ENCODE measurements at regions not wholly inside any gene's neighbourhood (a gene's known extent, or its start where the extent isn't known, plus 50 kb on each side); places are given as distances from the start of the nearest gene placed in this dataset.

DNA sequence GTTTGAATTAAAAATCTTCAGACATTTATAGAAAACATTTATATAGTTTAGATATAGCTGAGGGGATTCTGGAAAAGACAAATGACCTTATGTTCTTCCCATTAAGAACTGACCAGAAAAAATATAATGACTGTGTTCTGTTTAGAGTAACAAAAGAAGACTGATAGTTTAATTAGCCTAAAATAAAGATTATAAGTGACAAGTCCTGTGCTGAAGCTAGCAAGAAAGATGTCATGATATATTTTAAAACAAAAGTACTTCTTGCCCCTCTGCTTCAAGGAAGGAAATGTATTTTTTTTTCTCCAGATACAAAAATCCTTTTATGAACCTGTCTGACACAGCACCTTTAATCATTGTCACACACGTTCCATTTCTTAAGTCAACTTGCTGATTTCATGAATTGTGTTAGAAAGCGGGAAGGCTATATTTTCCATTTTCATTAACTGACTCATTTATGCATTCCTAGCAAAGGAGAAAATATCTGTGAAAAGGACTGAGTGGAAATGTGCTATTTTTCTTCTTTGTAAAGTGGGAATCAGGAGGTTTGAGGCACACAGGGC, 690.7 kb upstream of the GOT2 start:
- TF ChIP-seq, protein P1, sequence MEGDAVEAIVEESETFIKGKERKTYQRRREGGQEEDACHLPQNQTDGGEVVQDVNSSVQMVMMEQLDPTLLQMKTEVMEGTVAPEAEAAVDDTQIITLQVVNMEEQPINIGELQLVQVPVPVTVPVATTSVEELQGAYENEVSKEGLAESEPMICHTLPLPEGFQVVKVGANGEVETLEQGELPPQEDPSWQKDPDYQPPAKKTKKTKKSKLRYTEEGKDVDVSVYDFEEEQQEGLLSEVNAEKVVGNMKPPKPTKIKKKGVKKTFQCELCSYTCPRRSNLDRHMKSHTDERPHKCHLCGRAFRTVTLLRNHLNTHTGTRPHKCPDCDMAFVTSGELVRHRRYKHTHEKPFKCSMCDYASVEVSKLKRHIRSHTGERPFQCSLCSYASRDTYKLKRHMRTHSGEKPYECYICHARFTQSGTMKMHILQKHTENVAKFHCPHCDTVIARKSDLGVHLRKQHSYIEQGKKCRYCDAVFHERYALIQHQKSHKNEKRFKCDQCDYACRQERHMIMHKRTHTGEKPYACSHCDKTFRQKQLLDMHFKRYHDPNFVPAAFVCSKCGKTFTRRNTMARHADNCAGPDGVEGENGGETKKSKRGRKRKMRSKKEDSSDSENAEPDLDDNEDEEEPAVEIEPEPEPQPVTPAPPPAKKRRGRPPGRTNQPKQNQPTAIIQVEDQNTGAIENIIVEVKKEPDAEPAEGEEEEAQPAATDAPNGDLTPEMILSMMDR (IDR thresholded peaks at IDR 0.05), result no peak
- no peak for TF ChIP-seq POLR2A (IDR thresholded peaks at IDR 0.05)
